ENCODE measurements at regions not wholly inside any gene's neighbourhood (a gene's known extent, or its start where the extent isn't known, plus 50 kb on each side); places are given as distances from the start of the nearest gene placed in this dataset.

- H3K36me3 ChIP-seq, result no peaks in the 10 kb centered on the region
- TF ChIP-seq EP300 (IDR thresholded peaks at IDR 0.05) (no peak), CTCF (IDR thresholded peaks at IDR 0.05) (no peak), POLR2AphosphoS5 (IDR thresholded peaks at IDR 0.05) (no peak), POLR2A (IDR thresholded peaks at IDR 0.05; ENCODE audit: low read depth) (no peak)
- DNase-seq (ENCODE audit: extremely low spot score), result peak; percentile 64
- no peaks in the 10 kb centered on the region for H3K27me3 ChIP-seq
- no peak overlapping the region for H3K4me3 ChIP-seq
- no peak overlapping the region for H3K27ac ChIP-seq (replicated peaks in 1 of 4)
- H3K4me1 ChIP-seq, result no peaks in the 10 kb centered on the region
- H3K9me3 ChIP-seq, result peaks cover 0 to 4% (median under 1%) of the 10 kb centered on the region in 4 donors
- 74% methylated on average over 4 of the region's 4 CpGs for WGBS
- intact Hi-C loops (cut with DNase I), result no loop called here
Observed at GRCh38 chr14:98290596-98290995, 981.4 kb downstream of the BCL11B start.

GRCh38 chr14:98292191-98292590 is 979.8 kb downstream of the BCL11B start:
- Histone ChIP-seq H3K27me3 (peaks cover 0 to 6% (median 0%) of the 10 kb centered on the region in 4 donors), H3K27ac (replicated peaks in 1 of 4) (no peak overlapping the region), H3K36me3 (no peaks in the 10 kb centered on the region), H3K4me1 (no peaks in the 10 kb centered on the region), H3K4me3 (no peak overlapping the region), H3K9me3 (no peaks in the 10 kb centered on the region)
- DNase-seq (ENCODE audit: extremely low spot score), result peak; percentile 47
- no peak for TF ChIP-seq CTCF (IDR thresholded peaks at IDR 0.05)
- TF ChIP-seq POLR2AphosphoS5 (IDR thresholded peaks at IDR 0.05), result no peak
- no peak for TF ChIP-seq POLR2A (IDR thresholded peaks at IDR 0.05; ENCODE audit: low read depth)
- no peak for TF ChIP-seq EP300 (IDR thresholded peaks at IDR 0.05)
- intact Hi-C loops (cut with DNase I), result no loop called here
- WGBS, result 94% methylated on average over 2 of the region's 2 CpGs

GRCh38 chr14:98293576-98293975 is 978.4 kb downstream of the BCL11B start:
- peak; percentile 68 for DNase-seq (ENCODE audit: extremely low spot score)
- peaks cover 0 to 6% (median 0%) of the 10 kb centered on the region in 4 donors for H3K27me3 ChIP-seq
- H3K36me3 ChIP-seq, result no peaks in the 10 kb centered on the region
- H3K4me3 ChIP-seq, result no peak overlapping the region
- TF ChIP-seq POLR2AphosphoS5 (IDR thresholded peaks at IDR 0.05) (no peak), EP300 (IDR thresholded peaks at IDR 0.05) (no peak), POLR2A (IDR thresholded peaks at IDR 0.05; ENCODE audit: low read depth) (no peak), CTCF (IDR thresholded peaks at IDR 0.05) (no peak)
- intact Hi-C loops (cut with DNase I), result no loop called here
- no peak overlapping the region for H3K27ac ChIP-seq (replicated peaks in 1 of 4)
- 55% methylated on average over 5 of the region's 5 CpGs for WGBS
- H3K9me3 ChIP-seq, result no peaks in the 10 kb centered on the region
- H3K4me1 ChIP-seq, result no peaks in the 10 kb centered on the region

GRCh38 chr14:98296895-98297294 is 975.1 kb downstream of the BCL11B start:
- H3K27me3 ChIP-seq, result peaks cover 0 to 6% (median 0%) of the 10 kb centered on the region in 4 donors
- no peaks in the 10 kb centered on the region for H3K9me3 ChIP-seq
- no peaks in the 10 kb centered on the region for H3K36me3 ChIP-seq
- H3K27ac ChIP-seq (replicated peaks in 1 of 4), result no peak overlapping the region
- peak; percentile 55 for DNase-seq (ENCODE audit: extremely low spot score)
- intact Hi-C loops (cut with DNase I), result no loop called here
- no peak for TF ChIP-seq POLR2A (IDR thresholded peaks at IDR 0.05; ENCODE audit: low read depth)
- TF ChIP-seq POLR2AphosphoS5 (IDR thresholded peaks at IDR 0.05), result no peak
- H3K4me3 ChIP-seq, result no peak overlapping the region
- no peaks in the 10 kb centered on the region for H3K4me1 ChIP-seq
- WGBS, result 67% methylated on average over 6 of the region's 7 CpGs

DNA sequence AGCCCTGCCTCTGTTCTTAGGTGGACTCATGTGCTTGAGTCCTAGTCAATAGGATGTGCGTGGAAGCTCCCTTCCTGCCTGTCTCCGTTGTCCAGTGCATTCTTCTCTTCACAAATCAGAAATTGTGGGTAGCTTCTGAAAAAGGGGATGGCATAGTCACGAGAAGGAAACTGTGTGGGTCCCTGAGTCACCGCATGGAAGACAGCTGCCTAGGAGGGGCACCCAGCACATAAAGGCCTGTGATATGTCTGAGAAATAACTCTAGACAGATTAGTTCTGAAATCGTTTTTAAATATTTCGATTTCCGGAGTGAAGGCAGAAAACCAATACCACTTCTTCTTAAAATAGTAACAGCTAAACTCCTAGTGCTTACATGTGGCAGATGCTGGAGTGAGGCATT is 974.4 kb downstream of the BCL11B start:
- no peak overlapping the region for H3K27ac ChIP-seq (replicated peaks in 1 of 4)
- H3K4me1 ChIP-seq, result no peaks in the 10 kb centered on the region
- H3K9me3 ChIP-seq, result no peaks in the 10 kb centered on the region
- H3K36me3 ChIP-seq, result no peaks in the 10 kb centered on the region
- H3K27me3 ChIP-seq, result peaks cover 0 to 6% (median 0%) of the 10 kb centered on the region in 4 donors
- DNase-seq (ENCODE audit: extremely low spot score), result peak; percentile 17
- intact Hi-C loops (cut with DNase I), result no loop called here
- WGBS, result 86% methylated on average over 7 of the region's 7 CpGs
- TF ChIP-seq CTCF (IDR thresholded peaks at IDR 0.05) (no peak), POLR2A (IDR thresholded peaks at IDR 0.05; ENCODE audit: low read depth) (no peak), EP300 (IDR thresholded peaks at IDR 0.05) (no peak), POLR2AphosphoS5 (IDR thresholded peaks at IDR 0.05) (no peak)
- no peak overlapping the region for H3K4me3 ChIP-seq
